SW480 (cell line): ENCODE measurements at regions not wholly inside any gene's neighbourhood (a gene's known extent, or its start where the extent isn't known, plus 50 kb on each side); places are given as distances from the start of the nearest gene placed in this dataset.
"Not testable (repeated sequence)": the region's sequence is repeated elsewhere in the genome, so short reads cannot be mapped to it uniquely, and the experiment has no call there.

Experiments
- DNase-seq: peaks from one replicate; pipeline ENCODE4 v3.0.0-alpha.2; 2016; ENCODE audit warnings: low spot score

- peak; percentile 47 for DNase-seq
Observed at GRCh38 chr17:45585794-45586650, 95.5 kb upstream of the PLEKHM1 start.

DNA sequence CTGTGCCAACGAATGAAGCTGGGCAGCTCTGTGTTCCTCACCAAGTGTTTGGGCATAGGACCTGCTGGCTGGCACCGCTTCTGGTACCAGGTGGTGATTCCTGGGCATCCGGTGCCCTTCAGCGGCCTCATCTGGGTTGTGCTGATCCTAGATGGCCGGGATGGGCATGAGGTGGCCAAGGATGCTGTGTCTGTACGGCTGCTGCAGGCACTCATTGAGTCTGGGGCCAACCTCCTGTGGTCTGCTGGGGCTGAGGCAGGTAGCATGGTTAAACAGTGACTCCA lies 96.1 kb upstream of the PLEKHM1 start:
- DNase-seq, result not testable (repeated sequence)

DNA sequence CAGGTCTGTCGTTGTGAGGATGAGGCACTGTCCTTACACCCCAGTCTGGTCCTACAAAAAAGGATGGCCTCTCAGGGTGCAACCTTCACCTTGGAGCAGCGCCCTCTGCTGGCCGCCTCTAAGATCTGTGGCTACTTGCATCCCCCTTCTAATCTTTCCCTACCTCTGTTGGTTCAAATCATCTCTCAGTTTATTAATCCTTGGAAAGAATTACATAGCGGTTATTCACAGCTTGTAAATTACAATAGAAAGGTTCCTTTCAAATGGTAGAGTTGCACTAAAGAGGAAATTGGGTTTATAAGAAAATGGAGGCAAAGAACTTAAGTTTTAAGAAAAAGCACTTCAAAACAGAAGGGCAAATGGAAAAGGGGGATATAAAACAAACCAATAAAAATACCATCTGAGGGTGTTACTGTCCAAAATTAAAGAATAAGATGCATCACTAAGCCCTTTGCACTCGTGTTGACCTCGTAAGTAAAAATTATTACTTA lies 102.0 kb upstream of the PLEKHM1 start:
- peak; percentile 65 for DNase-seq

DNA sequence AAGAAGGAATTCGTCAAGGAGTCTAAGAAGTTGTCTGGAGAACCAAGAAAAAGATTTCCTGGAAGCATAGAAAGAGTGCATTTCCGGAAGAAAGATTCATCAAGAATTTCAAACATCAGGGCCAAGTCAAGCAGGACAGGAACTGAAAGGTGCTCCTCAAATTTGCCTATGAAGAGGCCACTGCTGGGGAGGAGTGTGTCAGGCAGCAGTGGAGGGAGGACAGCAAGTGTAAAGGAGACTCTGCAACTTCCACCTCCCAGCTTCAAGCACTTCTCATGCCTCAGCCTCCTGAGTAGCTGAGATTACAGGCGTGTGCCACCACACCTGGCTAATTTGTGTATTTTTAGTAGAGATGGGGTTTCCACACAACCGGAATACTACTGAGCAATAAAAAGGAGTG lies 105.8 kb upstream of the PLEKHM1 start:
- DNase-seq, result not testable (repeated sequence)

GRCh38 chr17:45600052-45601012 lies 109.8 kb upstream of the PLEKHM1 start:
- not testable (repeated sequence) for DNase-seq

- DNase-seq, result not testable (repeated sequence)
Observed at GRCh38 chr17:45601013-45601412, 110.5 kb upstream of the PLEKHM1 start.

DNA sequence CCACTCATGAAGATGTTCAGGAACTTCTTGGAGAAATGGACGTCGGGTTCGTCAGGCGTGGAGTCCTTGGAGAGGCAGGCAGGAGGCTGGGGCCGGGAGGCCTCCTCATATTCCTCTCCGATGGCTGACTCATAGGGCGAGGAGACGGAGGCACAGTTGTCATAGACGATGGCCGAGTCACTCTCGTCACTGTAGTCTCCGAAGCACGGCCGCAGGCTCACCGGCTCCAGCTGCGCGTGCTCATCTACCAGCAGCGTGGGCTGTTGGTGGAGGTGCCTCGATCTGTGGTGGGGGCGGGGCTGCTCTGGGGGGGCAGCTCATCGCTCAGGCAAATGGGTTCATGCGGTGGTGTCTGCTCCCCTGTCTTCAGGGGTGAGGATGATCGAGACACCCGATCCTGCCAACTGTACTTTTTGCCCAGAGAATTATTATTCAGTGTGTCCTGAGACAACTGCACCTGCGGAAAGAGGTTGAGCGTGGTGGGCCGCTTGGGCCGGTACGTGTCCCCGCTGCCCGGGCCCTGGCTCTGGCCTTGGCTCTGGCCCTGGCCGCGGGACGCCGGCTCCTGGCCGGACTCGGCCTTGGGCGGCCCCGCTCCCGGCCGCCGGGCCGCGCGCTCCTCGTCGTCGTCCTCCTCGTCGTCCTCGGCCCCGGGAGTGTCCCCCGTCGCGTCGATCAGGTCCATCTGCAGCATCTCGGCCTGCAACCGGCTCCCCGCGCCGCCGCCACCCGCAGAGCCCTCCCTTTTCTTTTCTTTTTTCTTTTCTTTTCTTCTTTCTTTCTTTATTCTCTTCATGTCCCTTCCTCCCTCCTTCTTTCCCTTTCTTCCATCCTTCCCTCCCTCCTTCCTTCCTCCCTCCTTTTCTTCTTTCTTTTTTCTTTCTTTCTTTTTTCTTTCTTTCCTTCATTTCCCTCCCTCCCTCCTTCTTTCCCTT lies 111.4 kb upstream of the PLEKHM1 start:
- DNase-seq, result not testable (repeated sequence)

DNA sequence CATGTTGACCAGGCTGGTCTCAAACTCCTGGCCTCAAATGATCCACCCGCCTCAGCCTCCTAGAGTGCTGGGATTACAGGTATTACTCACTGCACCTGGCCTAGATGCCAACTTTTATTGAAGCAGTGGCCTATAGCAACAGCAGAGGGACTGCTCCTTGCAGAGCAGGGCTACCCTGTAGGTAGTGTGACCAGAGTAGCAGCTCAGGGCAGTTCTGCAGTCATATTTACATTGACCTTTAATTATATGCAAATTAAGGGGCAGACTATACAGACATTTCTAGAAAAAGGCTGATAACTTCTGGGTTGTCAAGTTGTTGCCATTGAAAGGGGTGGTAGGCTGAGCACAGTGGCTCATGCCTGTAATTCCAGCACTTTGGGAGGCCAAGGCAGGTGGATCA lies 115.2 kb upstream of the PLEKHM1 start:
- DNase-seq, result not testable (repeated sequence)

GRCh38 chr17:45619984-45620405 lies 129.5 kb upstream of the PLEKHM1 start:
- DNase-seq, result peak; percentile 78

DNA sequence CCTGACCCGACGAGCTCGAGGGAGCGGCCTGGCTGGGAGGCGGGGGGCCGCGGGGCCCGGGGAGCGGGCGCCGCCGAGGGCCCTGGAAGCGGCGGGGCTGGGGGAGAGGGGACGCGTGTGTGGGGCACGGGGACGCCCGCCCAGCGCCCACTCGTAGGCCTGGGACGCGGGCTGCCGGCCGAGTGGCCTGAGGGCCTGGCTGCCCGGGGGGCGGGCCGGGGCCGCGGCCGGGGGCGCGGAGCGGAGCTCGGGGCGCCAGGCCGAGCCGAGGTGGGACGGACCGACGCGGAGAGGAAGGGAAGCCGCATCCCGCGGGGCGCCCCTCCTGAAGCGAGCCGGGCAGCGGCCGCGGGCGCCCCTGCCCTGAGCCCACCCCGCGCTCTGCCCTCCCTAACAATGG lies 129.9 kb upstream of the PLEKHM1 start:
- DNase-seq, result not testable (repeated sequence)

DNA sequence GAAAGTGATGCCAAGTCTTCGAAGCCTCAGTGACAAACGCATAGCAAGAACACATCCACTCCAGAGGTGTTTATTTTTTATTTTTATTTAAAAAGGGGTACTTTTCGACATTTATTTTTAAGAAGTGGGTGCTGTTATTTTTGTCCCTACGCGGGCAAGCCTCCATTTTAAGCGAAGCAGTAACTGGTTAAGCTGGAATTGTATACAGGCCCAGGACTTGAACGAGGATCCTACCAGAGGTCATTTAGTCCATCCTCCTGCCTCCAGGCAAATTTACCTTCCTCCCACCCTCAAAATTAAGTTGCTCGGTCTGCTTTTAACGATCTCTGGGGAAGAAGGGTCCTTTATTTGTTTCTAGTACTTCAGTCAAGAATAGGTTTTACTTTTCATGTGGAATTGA lies 130.6 kb upstream of the PLEKHM1 start:
- DNase-seq, result not testable (repeated sequence)

- not testable (repeated sequence) for DNase-seq
Observed at GRCh38 chr17:45622295-45622694, 131.8 kb upstream of the PLEKHM1 start.

GRCh38 chr17:45628019-45628418 lies 137.5 kb upstream of the PLEKHM1 start:
- no peak for DNase-seq

GRCh38 chr17:45631941-45632340 lies 141.4 kb upstream of the PLEKHM1 start:
- DNase-seq, result no peak

GRCh38 chr17:45639297-45639849 lies 144.7 kb upstream of the CRHR1 start:
- DNase-seq, result no peak

DNA sequence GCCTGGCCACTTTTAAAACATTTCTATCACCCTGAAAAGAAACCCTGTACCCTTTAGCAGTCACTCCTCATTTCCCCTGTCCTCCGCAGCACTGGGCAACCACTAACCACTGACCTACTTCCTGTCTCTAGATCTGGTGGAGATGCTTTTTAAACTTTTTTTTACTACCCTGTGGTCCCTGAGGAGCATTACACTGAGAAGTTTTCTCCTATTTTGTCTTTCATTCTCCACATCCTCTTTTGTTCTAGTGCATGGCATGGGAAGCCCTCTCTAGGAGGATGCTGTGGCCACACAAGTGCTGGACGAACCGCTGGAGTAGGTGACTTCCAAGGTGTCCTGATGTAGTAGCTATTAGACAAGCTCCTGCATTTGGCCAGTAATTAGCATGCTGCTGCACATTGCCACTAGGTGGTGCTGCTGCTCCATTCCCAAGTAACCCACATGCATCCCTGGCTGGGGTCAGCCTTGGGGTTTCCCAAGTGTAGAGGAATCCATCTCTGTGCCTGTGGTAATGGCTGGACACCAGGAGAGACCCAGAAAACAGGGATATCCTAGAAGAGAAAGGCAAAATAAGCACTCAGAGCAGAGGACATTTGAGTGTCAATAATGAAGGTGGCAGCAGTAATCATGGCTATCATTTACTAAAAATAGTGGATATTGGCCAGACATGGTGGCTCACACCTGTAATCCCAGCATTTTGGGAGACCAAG lies 143.8 kb upstream of the CRHR1 start:
- DNase-seq, result peak; percentile 71

DNA sequence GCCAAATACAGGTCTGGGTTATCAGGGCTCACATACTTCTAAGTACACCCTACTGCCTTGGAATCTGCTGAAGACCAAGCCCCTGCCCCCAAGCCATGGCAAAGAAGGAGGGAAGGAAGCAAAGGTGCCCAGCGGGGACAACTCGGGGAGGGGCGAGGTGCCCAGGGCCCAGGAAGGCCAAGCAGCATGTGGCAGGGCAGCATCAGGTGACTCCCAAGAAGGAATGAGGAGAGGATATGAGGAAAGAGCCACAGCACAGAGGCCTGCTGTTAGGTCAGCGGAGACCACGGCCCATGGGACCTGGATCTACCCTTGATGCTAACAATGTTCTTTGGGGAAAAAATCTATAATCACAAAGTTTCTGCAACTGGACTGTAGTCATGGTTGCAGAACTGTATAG lies 142.6 kb upstream of the CRHR1 start:
- no peak for DNase-seq

DNA sequence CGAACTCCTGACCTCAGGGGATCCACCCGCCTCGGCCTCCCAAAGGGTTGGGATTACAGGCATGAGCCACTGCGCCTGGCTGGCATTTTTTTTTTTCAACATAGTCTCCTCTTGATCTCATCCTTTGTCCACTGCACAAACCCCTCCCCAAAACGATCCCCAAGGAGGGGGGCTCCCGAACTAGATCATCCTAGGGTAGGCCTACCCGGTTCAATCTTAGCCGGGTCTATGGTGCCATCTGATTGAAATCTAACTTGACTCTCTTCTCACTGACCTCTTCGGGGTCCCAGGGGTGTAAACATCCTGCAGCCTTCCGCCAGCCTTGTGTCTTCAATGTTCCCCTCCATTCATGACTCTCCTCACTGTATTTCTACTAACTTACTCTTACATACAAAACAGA lies 140.5 kb upstream of the CRHR1 start:
- no peak for DNase-seq

- not testable (repeated sequence) for DNase-seq
Observed at GRCh38 chr17:45644637-45645036, 139.5 kb upstream of the CRHR1 start.

GRCh38 chr17:45645330-45645729 lies 138.8 kb upstream of the CRHR1 start:
- no peak for DNase-seq
